Upper lobe of left lung (tissue), 4 donors: ENCODE measurements at regions not wholly inside any gene's neighbourhood (a gene's known extent, or its start where the extent isn't known, plus 50 kb on each side); places are given as distances from the start of the nearest gene placed in this dataset.

ENCODE experiments used
- CTCF ChIP-seq, 6 experiments: fragments of 450-650 bp in 4 of 6; fragments of 200-600 bp in 2 of 6; sonication (generic) in 2 of 6; IDR thresholded peaks; one replicate each; pipeline ENCODE4 v1.5.1; 2016 to 2019; ENCODE audit warnings: antibody characterized with exemption in 6 of 6
- EP300 ChIP-seq, 4 donors: sonication (generic); formaldehyde crosslinking; IDR thresholded peaks; one replicate each; pipeline ENCODE4 v1.5.1; 2017; ENCODE audit warnings: antibody characterized with exemption in 4 of 4, control low read depth in 2 of 4
- POLR2AphosphoS5 ChIP-seq, 2 donors: sonication (generic); formaldehyde crosslinking; IDR thresholded peaks; one replicate each; pipeline ENCODE4 v1.5.1; 2017; ENCODE audit warnings: antibody characterized with exemption in 2 of 2

DNA sequence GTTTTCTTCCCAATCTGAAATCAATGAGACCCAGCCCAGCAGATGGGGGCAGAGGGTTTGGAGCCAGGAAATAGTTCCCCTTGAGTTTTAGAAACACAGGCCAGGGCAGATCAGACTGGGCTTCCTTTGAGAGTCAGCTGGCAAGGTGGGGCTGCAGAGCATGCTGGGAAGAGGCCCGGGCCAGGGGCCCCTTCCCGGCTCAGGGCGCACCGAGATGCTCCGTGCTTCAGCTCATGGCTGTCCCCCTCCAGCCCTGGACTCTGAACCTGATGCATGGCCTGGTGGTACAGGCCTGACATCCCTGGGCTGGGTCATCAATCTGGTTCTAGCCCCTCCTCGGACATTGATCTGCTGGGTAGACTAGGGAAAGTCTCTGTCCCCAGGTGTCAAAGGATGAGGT is 65.1 kb upstream of the RUNX3 start:
- TF ChIP-seq CTCF (IDR thresholded peaks at IDR 0.05) (no peak), EP300 (IDR thresholded peaks at IDR 0.05) (no peak), POLR2AphosphoS5 (IDR thresholded peaks at IDR 0.05) (no peak)
